CD4-positive, alpha-beta T cell treated with Interleukin-10 for 1 hour (primary cell): ENCODE measurements at regions not wholly inside any gene's neighbourhood (a gene's known extent, or its start where the extent isn't known, plus 50 kb on each side); places are given as distances from the start of the nearest gene placed in this dataset.

Experiments used
- DNase-seq: peaks from one replicate; pipeline ENCODE4 v3.0.0-alpha.2; 2020

GRCh38 chr15:81569286-81570080 is 195.5 kb upstream of the TMC3 start:
- DNase-seq, result no peak

DNA sequence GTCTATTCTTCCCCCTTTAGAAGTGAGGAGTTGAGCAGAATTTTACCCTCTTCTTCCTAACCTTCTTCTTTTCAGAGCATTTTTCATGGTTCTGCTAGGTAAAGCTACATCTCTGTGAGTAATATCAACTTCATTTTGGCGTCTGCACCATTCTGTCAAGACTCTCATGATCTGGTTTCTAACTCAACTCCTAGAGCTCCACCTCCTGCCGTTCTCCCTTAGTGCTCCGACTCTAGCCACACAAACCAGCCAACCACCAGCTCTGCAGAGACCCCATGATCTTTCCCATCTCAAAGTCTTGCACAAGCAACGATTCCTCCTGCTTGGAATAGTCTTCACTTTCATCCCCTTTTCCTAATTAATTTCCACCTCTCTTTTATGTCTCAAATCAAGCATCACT is 193.9 kb upstream of the TMC3 start:
- no peak for DNase-seq

- DNase-seq, result no peak
Measured at GRCh38 chr15:81562986-81563385, 189.0 kb upstream of the TMC3 start.

- DNase-seq, result no peak
Measured at GRCh38 chr15:81560405-81560804, 186.4 kb upstream of the TMC3 start.

GRCh38 chr15:81558056-81558455 is 184.0 kb upstream of the TMC3 start:
- DNase-seq, result no peak

- DNase-seq, result no peak
Measured at GRCh38 chr15:81555346-81555745, 181.3 kb upstream of the TMC3 start.

DNA sequence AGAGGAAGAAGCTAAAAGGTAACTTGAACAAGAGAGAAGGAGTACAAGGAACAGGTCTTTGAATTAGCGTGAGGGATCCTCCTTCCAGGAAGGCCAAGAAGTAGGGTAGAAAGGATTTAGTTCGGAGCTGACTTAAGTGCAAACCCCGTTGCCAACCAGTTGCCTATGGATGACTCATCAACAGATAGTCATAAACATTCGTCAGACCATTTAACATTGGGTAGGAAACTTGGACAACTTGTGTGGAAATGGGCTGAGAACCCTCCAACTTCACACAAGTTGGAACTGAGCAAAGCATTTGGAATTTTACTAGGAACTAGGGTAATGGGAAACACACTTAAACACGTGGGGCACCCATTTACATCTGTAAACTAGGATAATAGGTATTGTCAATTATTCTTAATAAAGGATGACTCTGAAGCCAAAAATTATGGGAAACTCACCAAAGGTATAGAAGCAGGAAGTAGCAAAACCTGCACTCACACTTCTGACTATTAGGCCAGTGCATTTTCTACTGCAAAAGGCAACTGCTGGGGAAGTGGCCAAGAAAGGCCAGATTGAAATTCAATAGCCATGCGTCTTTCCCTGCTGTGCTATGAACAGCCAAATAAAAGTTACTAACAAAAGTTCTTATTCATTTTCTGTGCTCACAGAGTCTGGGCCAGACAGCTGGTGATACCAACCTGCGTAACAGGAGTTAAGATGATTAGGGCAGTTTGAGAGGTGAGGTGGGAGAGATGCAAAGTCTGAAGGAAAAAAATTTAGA is 174.5 kb upstream of the TMC3 start:
- DNase-seq, result no peak

DNA sequence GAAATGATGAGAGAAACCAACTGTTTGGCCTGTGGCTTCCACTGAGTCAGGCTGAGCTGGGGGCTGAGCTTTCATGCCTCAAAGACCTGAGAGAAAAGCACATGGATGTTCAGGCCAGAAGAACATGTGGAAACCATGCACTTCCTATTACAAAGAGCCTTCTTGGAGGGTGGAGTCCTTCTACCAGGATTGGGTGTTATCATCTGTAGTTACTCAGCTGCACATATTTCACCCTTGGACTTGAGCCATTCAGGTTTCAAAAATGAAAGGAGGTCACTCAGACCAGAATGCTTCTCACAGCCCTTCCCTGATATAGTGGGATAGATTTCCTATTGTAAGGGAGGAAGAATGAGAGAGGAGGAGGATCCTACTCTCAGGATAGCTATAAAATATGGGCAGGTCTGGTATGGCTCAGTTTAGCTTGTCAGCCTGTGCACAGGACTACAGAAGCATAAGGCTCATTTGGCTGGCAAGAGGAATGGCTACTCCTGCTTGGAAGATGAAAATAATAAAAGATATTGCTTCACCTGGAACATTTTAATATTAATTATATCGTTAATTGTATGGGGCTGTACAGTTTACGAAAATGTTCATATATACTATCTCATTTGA is 173.6 kb upstream of the TMC3 start:
- no peak for DNase-seq

DNA sequence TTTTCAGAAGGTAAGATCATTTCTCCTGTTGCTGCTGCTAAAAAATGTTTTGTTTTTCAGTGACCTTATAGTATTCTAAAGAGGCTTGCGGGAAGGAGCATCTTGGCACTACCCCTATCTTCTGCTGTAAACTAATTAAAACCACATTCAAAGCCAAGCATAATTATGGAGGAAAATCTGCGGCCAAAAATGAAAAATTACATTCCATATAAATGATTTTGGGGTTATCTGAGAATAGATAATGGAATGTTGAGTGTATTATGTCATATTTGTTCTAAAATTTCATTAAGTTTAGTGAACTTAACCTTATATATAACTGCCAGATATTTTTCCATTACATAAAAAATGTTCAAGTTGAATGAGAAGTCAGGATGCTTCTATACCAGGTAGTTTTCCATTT is 170.4 kb upstream of the TMC3 start:
- no peak for DNase-seq

DNA sequence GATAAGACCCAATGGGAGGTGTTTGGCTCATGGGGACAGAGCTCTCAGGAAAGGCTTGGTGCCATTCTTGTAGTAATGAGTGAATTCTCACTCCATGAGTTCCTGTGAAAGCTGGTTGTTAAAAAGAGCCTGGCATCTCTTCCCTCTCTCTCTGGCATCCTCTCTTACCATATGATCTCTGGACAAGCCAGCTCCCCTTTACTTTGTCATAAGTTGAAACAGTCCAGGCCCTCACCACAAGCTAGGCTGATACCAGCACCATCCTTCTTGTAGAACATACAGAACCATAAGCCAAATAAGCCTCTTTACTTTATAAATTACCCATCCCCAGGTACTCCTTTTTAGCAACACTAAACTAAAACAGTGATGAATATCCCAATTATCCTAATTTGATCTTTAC is 166.9 kb upstream of the TMC3 start:
- DNase-seq, result no peak

DNA sequence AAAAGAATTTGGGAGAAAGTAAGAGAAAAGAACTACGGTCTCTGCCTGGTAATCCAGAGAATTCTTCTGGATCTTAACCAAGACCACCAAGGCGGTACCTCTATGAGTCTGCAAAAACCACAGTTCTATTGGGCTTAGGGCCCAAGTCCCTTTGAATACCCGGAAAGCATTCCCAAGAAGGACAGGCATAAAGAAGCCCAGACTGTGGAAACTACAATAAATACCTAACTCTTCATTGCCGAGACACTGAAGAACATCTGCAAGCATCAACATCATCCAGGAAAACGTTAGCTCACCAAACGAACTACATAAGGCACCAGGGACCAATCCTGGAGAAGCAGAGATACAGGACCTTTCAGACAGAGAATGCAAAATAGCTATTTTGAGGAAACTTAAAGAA is 162.3 kb upstream of the TMC3 start:
- no peak for DNase-seq

GRCh38 chr15:81534124-81534523 is 160.1 kb upstream of the TMC3 start:
- DNase-seq, result no peak

DNA sequence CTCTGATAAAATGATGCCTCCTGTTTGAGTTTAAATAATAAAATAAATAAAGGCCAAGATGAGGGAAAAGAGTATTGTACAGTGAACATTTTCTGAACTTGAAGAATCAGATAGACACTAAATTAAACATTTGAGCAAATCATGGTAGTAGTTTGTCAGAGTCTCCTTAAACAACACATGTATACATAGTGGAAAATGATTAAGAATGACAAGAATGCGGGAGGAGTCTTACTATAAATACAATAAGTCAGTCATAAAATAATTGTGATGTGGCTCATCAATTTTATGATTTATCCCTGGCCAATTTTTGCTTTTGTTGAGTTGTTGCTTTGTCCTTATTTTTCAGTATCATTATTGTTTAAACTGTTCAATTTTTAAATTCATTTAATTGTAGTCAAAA is 158.0 kb upstream of the TMC3 start:
- no peak for DNase-seq

DNA sequence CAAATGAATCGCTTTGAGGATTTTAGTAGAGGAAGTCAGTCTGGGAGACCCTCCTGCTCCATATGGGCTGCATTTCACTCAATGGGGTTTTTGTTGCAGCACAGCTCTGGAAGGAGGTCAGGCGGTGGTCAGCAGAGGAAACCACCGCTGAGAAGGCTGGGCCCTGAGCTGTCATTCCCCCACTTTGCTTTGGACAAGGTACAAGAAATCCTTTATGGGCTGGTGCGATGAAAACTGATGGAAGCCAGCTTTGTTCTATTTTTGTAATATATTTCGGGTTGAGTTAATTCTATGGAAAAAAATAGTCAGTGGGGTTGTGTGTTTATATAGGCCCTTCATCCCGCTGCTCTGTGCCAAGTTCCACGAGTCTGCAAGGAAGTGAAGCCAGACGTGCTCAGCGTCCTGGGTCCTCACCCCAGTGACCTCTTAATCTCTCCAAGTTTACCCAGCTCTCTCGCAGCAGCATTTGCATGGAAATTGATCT is 157.1 kb upstream of the TMC3 start:
- DNase-seq, result no peak

- DNase-seq, result no peak
Measured at GRCh38 chr15:81530271-81530691, 156.3 kb upstream of the TMC3 start.

DNA sequence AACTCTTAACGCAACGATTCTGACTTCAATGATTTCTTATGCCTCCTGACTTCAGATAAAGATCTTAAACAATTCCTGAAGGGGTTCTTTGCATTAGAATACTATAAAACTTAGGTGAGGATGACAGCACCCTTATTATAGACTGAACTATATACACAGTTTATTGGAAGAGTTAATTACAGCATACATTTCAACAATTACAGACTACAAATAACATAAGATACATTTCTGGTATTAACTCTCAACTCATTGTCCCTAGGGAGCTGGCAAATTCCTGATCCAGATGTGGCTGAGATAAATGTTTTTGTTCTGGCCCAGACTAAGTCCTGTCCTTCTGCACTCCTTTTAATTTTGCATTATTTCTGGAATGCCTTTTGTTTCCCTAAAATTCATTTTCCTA is 155.5 kb upstream of the TMC3 start:
- no peak for DNase-seq

- DNase-seq, result no peak
Measured at GRCh38 chr15:81526029-81526428, 152.0 kb upstream of the TMC3 start.

- DNase-seq, result no peak
Measured at GRCh38 chr15:81524496-81524895, 150.5 kb upstream of the TMC3 start.

- DNase-seq, result no peak
Measured at GRCh38 chr15:81523867-81524266, 149.9 kb upstream of the TMC3 start.

- no peak for DNase-seq
Measured at GRCh38 chr15:81520480-81520879, 146.5 kb upstream of the TMC3 start.

- no peak for DNase-seq
Measured at GRCh38 chr15:81516461-81516860, 142.4 kb upstream of the TMC3 start.

DNA sequence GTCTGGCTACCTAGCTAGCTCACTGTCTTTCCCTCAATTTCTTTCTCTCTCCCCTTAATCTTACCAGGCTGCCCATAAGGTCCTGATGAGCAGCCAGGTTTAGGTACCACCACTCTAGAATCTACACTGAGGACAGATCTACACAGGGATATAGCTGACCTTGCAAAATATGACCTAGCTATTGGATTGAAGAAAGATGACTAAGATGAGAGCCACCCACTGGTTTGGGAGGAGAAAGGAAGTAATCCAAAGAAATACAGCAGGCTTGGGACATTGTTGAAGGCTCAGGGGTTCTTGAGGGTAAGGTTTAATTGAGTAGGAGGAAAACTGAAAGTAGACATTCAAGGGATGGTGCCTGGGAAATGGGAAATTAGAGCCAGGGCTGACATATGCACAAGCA is 142.0 kb upstream of the TMC3 start:
- DNase-seq, result no peak

- DNase-seq, result no peak
Measured at GRCh38 chr15:81514725-81515124, 140.7 kb upstream of the TMC3 start.

DNA sequence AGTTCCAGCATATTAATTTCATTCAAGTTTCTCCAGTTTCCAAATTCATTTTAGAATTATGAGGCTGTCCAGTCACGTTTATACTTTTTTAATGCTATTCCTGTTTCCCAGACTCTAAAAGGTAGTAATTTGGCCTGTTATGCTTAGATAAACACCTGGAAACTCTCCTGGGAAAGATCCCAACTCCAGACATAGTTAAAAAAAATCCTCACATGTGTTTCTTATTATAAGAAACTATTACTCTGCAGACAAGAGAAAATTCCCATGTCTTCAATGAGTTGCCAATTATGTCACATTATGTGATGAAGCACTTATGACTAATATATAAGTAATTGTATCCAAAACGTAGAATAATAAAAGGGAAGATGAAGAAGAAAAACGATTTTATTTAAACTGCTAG is 137.1 kb upstream of the TMC3 start:
- DNase-seq, result no peak
